HCT116 (cell line): ENCODE measurements at regions not wholly inside any gene's neighbourhood (a gene's known extent, or its start where the extent isn't known, plus 50 kb on each side); places are given as distances from the start of the nearest gene placed in this dataset.

Experiments
- CEBPB ChIP-seq: IDR thresholded peaks from 2 replicates; pipeline ENCODE4 v1.6.1; 2012; ENCODE audit warnings: low read depth
- CTCF ChIP-seq, 3 experiments: fragments of 200-600 bp in 1 of 3; sonication (generic) in 1 of 3; IDR thresholded peaks in 2 of 3; conservative IDR thresholded peaks in 1 of 3; 2 replicates each; pipeline ENCODE4 v1.5.1; 2012 to 2017; ENCODE audit warnings: low read depth in 2 of 3, low read length in 2 of 3, antibody characterized with exemption in 1 of 3, borderline replicate concordance in 1 of 3, control low read depth in 1 of 3, mild to moderate bottlenecking in 1 of 3, mixed read lengths in 1 of 3, mixed run types in 1 of 3, moderate library complexity in 1 of 3; ENCODE audit not compliant: insufficient read depth in 1 of 3
- EGR1 ChIP-seq: IDR thresholded peaks from 2 replicates; pipeline ENCODE4 v1.6.1; 2012; ENCODE audit warnings: low read depth
- EZH2 ChIP-seq: fragments of 200-600 bp; sonication (generic); IDR thresholded peaks from 2 replicates; pipeline ENCODE4 v1.6.1; 2017; ENCODE audit warnings: antibody characterized with exemption, mixed run types
- EZH2phosphoT487 ChIP-seq: fragments of 200-600 bp; IDR thresholded peaks from 2 replicates; pipeline ENCODE4 v1.6.1; 2018; ENCODE audit warnings: antibody characterized with exemption, borderline replicate concordance
- FOSL1 ChIP-seq: IDR thresholded peaks from 2 replicates; pipeline ENCODE4 v1.6.1; 2012; ENCODE audit warnings: low read depth
- POLR2AphosphoS5 ChIP-seq: IDR thresholded peaks from 2 replicates; pipeline ENCODE4 v1.6.1; 2011; ENCODE audit warnings: mild to moderate bottlenecking, low read depth, low read length, moderate library complexity
- RAD21 ChIP-seq: IDR thresholded peaks from 2 replicates; pipeline ENCODE4 v1.6.1; 2012; ENCODE audit warnings: low read depth, mild to moderate bottlenecking
- REST ChIP-seq: IDR thresholded peaks from 2 replicates; pipeline ENCODE4 v1.6.1; 2012; ENCODE audit warnings: low read depth
- YY1 ChIP-seq: IDR thresholded peaks from 2 replicates; pipeline ENCODE4 v1.6.1; 2011; ENCODE audit warnings: low read length, low read depth, moderate library complexity, mild to moderate bottlenecking; ENCODE audit not compliant: insufficient replicate concordance; ENCODE audit errors: extremely low read depth
- ZNF274 ChIP-seq: fragments of 200-500 bp; sonication (Bioruptor generic); IDR thresholded peaks from 2 replicates; pipeline ENCODE4 v1.6.1; 2014; ENCODE audit warnings: mild to moderate bottlenecking, low read depth, low read length, inconsistent platforms
- TF ChIP-seq, protein P1 (sequence below): IDR thresholded peaks from 2 replicates; pipeline ENCODE4 v1.6.1; 2012

- TF ChIP-seq CTCF (IDR thresholded peaks at IDR 0.05 in 2 of 3, conservative IDR thresholded peaks at IDR 0.05 in 1 of 3; ENCODE audit: borderline replicate concordance in 1 of 3, insufficient read depth in 1 of 3, low read depth in 2 of 3, low read length in 2 of 3) (no peak), ZNF274 (no peak), POLR2AphosphoS5 (no peak), EGR1 (no peak), CEBPB (no peak), REST (no peak), FOSL1 (no peak), RAD21 (no peak), YY1 (no peak), EZH2 (no peak), EZH2phosphoT487 (no peak)
- TF ChIP-seq, protein P1, sequence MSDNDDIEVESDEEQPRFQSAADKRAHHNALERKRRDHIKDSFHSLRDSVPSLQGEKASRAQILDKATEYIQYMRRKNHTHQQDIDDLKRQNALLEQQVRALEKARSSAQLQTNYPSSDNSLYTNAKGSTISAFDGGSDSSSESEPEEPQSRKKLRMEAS: no peak
Measured at GRCh38 chr6:6715465-6715864, 126.9 kb downstream of the LY86 start.
